ENCODE measurements at regions not wholly inside any gene's neighbourhood (a gene's known extent, or its start where the extent isn't known, plus 50 kb on each side); places are given as distances from the start of the nearest gene placed in this dataset.

DNA sequence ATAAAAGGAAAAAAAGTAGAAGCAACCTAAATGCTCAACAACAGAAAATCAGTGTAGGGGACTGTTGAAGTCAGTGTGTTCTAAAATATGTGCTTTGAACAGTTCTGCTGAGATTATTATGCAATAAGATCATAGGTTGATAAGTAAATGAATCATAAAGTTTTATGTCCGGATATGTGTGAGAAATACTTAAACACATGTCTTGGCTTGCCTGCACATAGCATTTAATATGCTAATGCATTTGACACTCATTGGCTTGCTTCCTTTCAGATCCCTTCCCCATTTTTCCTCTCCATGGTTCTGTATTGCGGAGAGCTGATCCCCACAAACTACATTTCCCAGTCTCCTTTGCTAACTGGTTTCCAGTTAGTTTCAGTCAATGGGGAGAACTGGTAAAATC is 573.8 kb upstream of the TBX3 start:
- no peaks in the 10 kb centered on the region for H3K36me3 Mint-ChIP-seq
- H3K4me1 Mint-ChIP-seq, result no peaks in the 10 kb centered on the region
- CTCF ChIA-PET, result no interaction called here
- DNase-seq, result no peak
- H3K27ac Mint-ChIP-seq, result no peak overlapping the region
- H3K9me3 Mint-ChIP-seq (ENCODE audit: low read depth), result peaks cover 3% of the 10 kb centered on the region
- no peaks in the 10 kb centered on the region for H3K27me3 Mint-ChIP-seq
- H3K4me3 Mint-ChIP-seq, result no peak overlapping the region
- no peak for ATAC-seq

DNA sequence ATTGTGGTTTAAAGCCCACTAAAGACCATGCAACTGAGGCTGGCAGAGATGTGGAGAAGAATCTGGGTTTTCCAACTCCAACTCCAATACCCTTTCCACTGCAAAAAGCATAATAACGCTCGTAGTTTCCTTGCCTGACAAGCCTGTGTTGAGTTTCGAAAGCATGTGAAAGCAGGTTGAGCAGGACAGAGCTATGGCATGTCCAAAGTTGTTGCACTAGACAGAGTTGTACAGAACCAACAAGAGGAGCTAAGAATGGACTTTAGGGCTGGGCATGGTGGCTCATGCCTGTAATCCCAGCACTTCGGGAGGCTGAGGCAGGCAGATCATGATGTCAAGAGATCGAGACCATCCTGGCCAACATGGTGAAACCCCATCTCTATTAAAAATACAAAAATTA is 572.0 kb upstream of the TBX3 start:
- no peak for ATAC-seq
- Mint-ChIP-seq H3K27ac (no peak overlapping the region), H3K4me1 (no peaks in the 10 kb centered on the region), H3K9me3 (ENCODE audit: low read depth) (peaks cover 8% of the 10 kb centered on the region), H3K27me3 (no peaks in the 10 kb centered on the region), H3K4me3 (no peak overlapping the region), H3K36me3 (no peaks in the 10 kb centered on the region)
- CTCF ChIA-PET, result interaction anchor here (1.0 kb wide), 1 partner anchor 183 kb away, joined by 4 read pairs; no protein-coding TSS in a partner anchor
- no peak for DNase-seq

- no peak for ATAC-seq
- H3K4me1 Mint-ChIP-seq, result no peaks in the 10 kb centered on the region
- no peaks in the 10 kb centered on the region for H3K27me3 Mint-ChIP-seq
- H3K27ac Mint-ChIP-seq, result no peak overlapping the region
- DNase-seq, result no peak
- no peaks in the 10 kb centered on the region for H3K36me3 Mint-ChIP-seq
- H3K4me3 Mint-ChIP-seq, result no peak overlapping the region
- CTCF ChIA-PET, result no interaction called here
- peaks cover 8% of the 10 kb centered on the region for H3K9me3 Mint-ChIP-seq (ENCODE audit: low read depth)
These were observed 571.3 kb upstream of the TBX3 start for GRCh38 chr12:115255257-115255656.

DNA sequence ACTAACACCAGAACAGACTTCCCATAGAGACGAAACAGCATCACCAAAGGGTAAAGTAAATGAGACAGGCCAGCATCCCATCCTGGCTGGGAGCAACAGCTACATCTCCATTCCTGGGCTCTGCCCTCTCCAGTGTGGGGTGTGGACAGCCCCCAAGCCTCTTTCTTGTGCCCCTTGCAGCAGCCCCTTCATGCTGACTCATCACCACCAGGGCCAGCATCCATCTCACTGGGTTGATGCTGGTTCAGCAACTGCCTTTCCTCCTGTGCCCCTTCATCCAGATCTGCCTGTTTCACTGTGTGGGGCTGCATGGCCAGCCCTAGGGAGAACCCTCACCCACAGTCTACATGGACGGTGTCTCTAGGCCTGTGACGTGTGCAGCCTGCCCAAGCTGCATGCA is 569.1 kb upstream of the TBX3 start:
- no peak overlapping the region for H3K27ac Mint-ChIP-seq
- peaks cover 10% of the 10 kb centered on the region for H3K9me3 Mint-ChIP-seq (ENCODE audit: low read depth)
- ATAC-seq (no peak), DNase-seq (no peak)
- no peaks in the 10 kb centered on the region for H3K36me3 Mint-ChIP-seq
- no peaks in the 10 kb centered on the region for H3K27me3 Mint-ChIP-seq
- no peak overlapping the region for H3K4me3 Mint-ChIP-seq
- CTCF ChIA-PET, result no interaction called here
- no peaks in the 10 kb centered on the region for H3K4me1 Mint-ChIP-seq

- DNase-seq (no peak), ATAC-seq (no peak)
- CTCF ChIA-PET, result no interaction called here
- no peaks in the 10 kb centered on the region for H3K27me3 Mint-ChIP-seq
- H3K9me3 Mint-ChIP-seq (ENCODE audit: low read depth), result peaks cover 10% of the 10 kb centered on the region
- no peaks in the 10 kb centered on the region for H3K4me1 Mint-ChIP-seq
- H3K4me3 Mint-ChIP-seq, result no peak overlapping the region
- H3K36me3 Mint-ChIP-seq, result no peaks in the 10 kb centered on the region
- H3K27ac Mint-ChIP-seq, result no peak overlapping the region
These were observed 567.8 kb upstream of the TBX3 start for GRCh38 chr12:115251727-115252126.

DNA sequence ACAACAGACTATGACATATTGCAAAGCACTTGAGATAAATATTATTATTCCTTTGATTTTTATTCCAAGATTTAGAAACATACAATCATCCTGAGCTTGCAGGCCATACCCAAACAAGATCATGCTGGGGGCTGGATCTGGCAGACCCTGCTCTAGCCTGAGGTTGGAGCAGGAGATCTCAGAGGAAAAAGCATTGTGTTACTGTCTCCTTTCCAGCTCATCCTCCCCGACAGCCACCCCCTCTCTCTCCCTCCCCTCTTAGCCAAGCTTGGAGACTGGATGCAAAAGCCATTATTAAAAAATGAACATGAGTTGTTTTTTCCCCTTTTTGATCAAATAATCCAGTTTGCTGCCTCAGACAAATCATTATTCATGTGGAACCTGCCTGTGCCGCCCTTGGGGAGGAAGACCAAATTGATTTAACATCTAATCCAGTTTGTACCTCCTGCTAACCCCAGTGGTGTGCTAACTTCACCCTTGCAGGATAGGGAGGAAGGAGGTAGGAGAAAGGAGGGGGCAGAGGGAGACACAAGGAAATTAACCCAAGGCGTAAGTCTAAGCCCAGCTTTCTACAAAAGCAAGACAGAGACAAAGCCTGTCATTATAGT is 565.8 kb upstream of the TBX3 start:
- H3K36me3 Mint-ChIP-seq, result no peaks in the 10 kb centered on the region
- H3K27ac Mint-ChIP-seq, result no peak overlapping the region
- CTCF ChIA-PET, result no interaction called here
- H3K4me1 Mint-ChIP-seq, result no peaks in the 10 kb centered on the region
- DNase-seq (no peak), ATAC-seq (no peak)
- H3K27me3 Mint-ChIP-seq, result no peaks in the 10 kb centered on the region
- H3K4me3 Mint-ChIP-seq, result no peak overlapping the region
- H3K9me3 Mint-ChIP-seq (ENCODE audit: low read depth), result peaks cover 10% of the 10 kb centered on the region

DNA sequence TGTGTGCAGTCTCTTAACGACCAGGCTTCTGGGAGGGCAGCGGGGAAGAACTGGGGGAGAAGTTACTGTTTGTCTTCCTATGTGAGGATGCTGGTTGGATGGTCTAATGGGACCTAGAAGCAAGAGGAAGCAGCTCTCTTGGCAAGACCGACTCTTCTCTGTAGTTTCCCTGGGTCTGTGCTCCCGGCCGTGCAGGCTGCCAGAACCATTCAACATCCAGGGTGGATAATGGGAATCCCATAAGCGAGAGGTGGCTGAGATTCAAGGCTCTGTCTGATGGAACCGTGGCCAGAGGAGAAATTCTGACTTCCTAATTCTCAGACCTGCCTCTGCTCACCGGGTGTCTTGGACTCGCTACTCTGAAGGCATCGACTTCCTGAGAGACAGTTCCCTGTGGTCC is 561.0 kb upstream of the TBX3 start:
- no peak for ATAC-seq
- CTCF ChIA-PET, result no interaction called here
- Mint-ChIP-seq H3K36me3 (no peaks in the 10 kb centered on the region), H3K4me1 (no peaks in the 10 kb centered on the region), H3K27ac (no peak overlapping the region), H3K27me3 (no peaks in the 10 kb centered on the region), H3K9me3 (ENCODE audit: low read depth) (peaks cover 5% of the 10 kb centered on the region), H3K4me3 (no peak overlapping the region)
- no peak for DNase-seq

DNA sequence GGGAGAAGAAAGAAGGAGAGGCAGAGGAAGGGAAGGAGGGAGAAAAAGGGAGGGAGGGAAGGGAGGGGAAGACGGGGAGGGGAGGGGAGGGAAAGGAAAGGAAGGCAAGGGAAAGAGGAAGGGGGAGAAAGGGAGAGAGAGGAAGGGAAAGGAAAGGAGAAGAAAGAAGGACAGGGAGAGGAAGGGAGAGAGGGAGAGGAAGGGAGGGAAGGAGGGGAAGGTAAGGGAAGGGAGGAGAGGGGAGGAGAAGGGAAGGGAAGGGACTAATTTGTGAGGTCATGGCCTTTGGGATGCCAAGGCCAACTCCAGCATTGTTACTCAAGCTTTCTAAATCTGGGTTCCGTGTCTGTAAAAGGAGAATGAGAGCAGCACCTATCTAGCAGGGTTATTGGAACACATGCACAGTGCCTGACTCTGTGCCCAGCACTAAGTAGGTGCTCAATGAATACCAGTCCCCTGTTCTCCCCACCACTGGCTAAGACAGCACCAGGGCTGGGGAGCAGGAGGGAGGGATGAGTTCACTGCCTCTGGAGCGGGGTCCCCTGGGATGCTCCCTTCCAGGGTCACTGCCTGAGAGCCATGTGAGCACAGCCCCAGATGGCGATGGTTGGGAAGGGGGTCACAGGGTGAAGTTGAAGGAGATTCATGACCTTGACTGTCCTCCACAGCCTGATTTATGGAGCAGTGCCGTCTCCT is 560.1 kb upstream of the TBX3 start:
- ATAC-seq, result no peak
- Mint-ChIP-seq H3K9me3 (ENCODE audit: low read depth) (peaks cover 5% of the 10 kb centered on the region), H3K27me3 (no peaks in the 10 kb centered on the region), H3K36me3 (no peaks in the 10 kb centered on the region), H3K4me1 (no peaks in the 10 kb centered on the region), H3K27ac (no peak overlapping the region), H3K4me3 (no peak overlapping the region)
- DNase-seq, result no peak
- CTCF ChIA-PET, result no interaction called here

DNA sequence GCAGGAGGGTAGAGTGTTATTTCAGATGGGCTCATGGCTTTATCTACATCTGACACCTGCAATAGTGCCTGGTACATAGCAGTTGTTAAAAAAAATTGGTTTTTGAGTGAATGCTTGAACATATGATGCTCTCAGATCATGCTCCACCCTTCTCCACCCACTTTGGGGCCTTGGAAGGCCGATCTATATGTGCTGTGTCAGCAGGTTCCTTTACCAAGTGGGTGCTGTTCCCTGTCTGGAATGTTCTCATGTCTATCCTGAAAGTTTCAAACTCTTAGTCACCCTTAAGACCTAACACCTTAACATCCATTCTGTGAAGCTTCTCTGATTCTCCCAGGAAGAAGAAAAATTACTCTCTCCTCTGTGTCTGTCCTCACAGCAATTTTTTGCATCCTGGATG is 556.3 kb upstream of the TBX3 start:
- CTCF ChIA-PET, result no interaction called here
- no peak for DNase-seq
- peaks cover 5% of the 10 kb centered on the region for H3K9me3 Mint-ChIP-seq (ENCODE audit: low read depth)
- no peaks in the 10 kb centered on the region for H3K36me3 Mint-ChIP-seq
- no peak for ATAC-seq
- H3K27ac Mint-ChIP-seq, result no peak overlapping the region
- no peaks in the 10 kb centered on the region for H3K27me3 Mint-ChIP-seq
- no peak overlapping the region for H3K4me3 Mint-ChIP-seq
- H3K4me1 Mint-ChIP-seq, result no peaks in the 10 kb centered on the region

GRCh38 chr12:115235880-115236279 is 551.9 kb upstream of the TBX3 start:
- ATAC-seq (no peak), DNase-seq (no peak)
- Mint-ChIP-seq H3K27ac (no peak overlapping the region), H3K4me1 (no peaks in the 10 kb centered on the region), H3K9me3 (ENCODE audit: low read depth) (peaks cover 4% of the 10 kb centered on the region), H3K36me3 (no peaks in the 10 kb centered on the region), H3K4me3 (no peak overlapping the region), H3K27me3 (no peaks in the 10 kb centered on the region)
- CTCF ChIA-PET, result no interaction called here

DNA sequence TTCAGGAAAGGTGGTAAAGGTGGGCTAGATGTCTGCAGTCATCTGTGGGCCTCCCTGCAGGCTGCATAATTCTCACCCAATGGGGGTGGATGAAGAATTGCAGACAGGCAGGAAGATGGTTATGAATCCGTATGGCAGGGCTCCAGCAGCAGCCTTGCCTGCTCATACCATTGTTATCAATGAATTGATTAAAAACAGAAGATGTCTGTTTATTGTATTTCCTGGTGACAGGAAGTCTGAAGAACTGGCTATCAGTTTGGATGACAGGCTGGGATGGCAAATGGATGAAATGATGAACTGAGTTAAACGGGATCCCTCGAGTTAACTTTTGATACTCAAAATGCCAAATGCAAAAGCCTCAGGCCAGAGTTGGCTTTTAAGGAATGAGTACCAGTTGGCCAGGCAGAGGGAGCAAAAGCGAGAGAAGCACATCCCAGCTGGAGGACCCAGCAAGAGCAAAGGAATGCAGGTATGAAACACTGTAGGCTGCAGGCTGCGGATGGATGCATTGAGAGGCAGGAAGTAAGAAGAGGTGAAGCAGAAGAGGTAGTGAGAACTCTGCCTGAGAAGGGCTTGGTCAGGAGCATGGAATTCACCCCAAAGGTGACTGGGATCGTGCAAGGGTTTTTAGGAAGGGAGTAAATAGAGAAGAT is 550.0 kb upstream of the TBX3 start:
- Mint-ChIP-seq H3K27ac (no peak overlapping the region), H3K9me3 (ENCODE audit: low read depth) (peaks cover 3% of the 10 kb centered on the region), H3K4me1 (no peaks in the 10 kb centered on the region), H3K4me3 (no peak overlapping the region), H3K36me3 (no peaks in the 10 kb centered on the region), H3K27me3 (no peaks in the 10 kb centered on the region)
- no peak for DNase-seq
- ATAC-seq, result no peak
- CTCF ChIA-PET, result no interaction called here

GRCh38 chr12:115232455-115233156 is 548.6 kb upstream of the TBX3 start:
- ATAC-seq (no peak), DNase-seq (no peak)
- CTCF ChIA-PET, result no interaction called here
- H3K27ac Mint-ChIP-seq, result no peak overlapping the region
- H3K4me3 Mint-ChIP-seq, result no peak overlapping the region
- no peaks in the 10 kb centered on the region for H3K36me3 Mint-ChIP-seq
- no peaks in the 10 kb centered on the region for H3K4me1 Mint-ChIP-seq
- H3K27me3 Mint-ChIP-seq, result no peaks in the 10 kb centered on the region
- H3K9me3 Mint-ChIP-seq (ENCODE audit: low read depth), result peaks cover 3% of the 10 kb centered on the region

DNA sequence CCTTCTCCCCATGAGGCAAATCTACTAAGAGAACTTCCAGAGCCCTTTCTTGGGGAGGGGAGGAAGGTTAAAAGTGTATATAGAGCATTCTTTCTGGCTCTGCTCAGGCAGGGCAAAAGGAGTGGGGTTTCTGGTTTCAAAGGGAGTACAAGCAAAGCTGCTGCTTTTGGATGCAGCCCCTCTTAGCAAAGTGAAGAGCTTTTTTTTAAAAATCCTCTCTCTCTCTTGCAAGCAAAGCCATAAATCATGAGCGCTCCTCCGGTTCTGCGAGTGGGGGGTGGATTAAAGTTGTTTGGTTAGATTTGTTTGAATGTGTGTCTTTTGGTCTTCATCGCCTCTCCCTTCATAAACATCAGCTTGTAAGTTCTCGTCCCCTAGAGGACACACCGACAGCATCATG is 546.6 kb upstream of the TBX3 start:
- no peaks in the 10 kb centered on the region for H3K4me1 Mint-ChIP-seq
- no peaks in the 10 kb centered on the region for H3K27me3 Mint-ChIP-seq
- H3K4me3 Mint-ChIP-seq, result no peak overlapping the region
- H3K27ac Mint-ChIP-seq, result no peak overlapping the region
- ATAC-seq, result no peak
- CTCF ChIA-PET, result no interaction called here
- H3K36me3 Mint-ChIP-seq, result no peaks in the 10 kb centered on the region
- no peaks in the 10 kb centered on the region for H3K9me3 Mint-ChIP-seq (ENCODE audit: low read depth)
- no peak for DNase-seq

DNA sequence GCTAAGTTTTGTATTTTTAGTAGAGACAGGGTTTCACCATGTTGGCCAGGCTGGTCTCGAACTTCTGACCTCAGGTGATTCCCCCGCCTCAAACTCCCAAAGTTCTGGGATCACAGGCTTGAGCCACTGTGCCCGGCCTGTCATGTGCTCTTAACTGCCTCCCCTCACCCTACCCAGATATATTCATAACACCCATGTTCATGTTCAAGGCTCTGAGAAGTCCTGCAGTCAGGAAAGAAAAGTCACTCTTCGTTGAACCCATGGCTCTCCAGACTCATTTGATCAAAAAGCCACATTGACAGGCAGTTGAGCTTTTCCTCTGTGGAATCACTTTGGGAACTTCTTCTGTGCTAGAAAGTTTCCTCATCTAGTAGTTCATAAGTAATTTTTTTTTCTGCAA is 545.5 kb upstream of the TBX3 start:
- Mint-ChIP-seq H3K9me3 (ENCODE audit: low read depth) (no peaks in the 10 kb centered on the region), H3K27ac (no peak overlapping the region), H3K4me1 (no peaks in the 10 kb centered on the region), H3K36me3 (no peaks in the 10 kb centered on the region), H3K4me3 (no peak overlapping the region), H3K27me3 (no peaks in the 10 kb centered on the region)
- CTCF ChIA-PET, result no interaction called here
- no peak for ATAC-seq
- no peak for DNase-seq

All from activated CD8-positive, alpha-beta memory T cell treated with anti-CD3 and anti-CD28 coated beads, Interleukin-2, amount 10 ng/mL, durations not matched to agents 7 days and 5 days (primary cell).